ENCODE measurements at regions not wholly inside any gene's neighbourhood (a gene's known extent, or its start where the extent isn't known, plus 50 kb on each side); places are given as distances from the start of the nearest gene placed in this dataset.
"Not testable (repeated sequence)": the region's sequence is repeated elsewhere in the genome, so short reads cannot be mapped to it uniquely, and the experiment has no call there.

DNA sequence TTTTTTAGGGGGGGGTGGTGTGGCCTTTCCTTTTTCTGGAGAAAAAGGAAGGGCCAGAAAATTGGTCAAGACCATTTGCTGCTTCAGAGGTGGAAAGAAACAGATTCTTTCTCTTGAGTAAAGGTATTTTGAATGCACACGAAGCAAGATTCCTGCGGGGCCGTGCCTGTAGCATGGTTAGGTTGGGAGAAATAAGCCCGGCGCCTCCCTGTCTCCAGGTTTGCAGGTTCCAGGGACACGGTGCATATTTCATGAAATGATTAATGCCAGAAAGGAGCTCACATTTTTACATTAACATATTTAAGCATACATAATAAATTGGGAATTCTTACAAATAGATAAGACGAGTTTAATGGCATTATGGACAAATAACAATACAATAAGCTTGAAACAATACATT is 409.5 kb upstream of the IRX1 start:
- no peak for DNase-seq

DNA sequence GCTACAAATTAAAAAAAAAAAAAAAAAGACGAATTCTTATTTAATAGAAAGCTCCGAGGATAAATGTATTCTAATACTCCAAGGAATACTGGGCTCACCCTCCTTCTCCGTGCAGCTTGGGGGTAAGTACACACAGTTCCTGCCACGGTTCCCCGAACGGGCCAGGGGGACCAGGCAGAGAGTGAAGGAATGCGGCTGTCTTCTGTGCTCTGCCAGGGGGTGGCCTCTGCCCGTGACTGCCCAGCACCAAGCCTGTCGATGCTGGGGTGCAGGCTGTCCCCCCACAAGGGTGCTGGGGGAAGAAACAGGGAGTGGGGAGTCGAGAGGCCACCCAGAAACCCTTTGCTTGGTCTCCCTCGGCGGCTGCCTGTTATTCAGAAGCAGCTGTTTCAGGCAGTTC is 410.1 kb upstream of the IRX1 start:
- DNase-seq, result no peak

DNA sequence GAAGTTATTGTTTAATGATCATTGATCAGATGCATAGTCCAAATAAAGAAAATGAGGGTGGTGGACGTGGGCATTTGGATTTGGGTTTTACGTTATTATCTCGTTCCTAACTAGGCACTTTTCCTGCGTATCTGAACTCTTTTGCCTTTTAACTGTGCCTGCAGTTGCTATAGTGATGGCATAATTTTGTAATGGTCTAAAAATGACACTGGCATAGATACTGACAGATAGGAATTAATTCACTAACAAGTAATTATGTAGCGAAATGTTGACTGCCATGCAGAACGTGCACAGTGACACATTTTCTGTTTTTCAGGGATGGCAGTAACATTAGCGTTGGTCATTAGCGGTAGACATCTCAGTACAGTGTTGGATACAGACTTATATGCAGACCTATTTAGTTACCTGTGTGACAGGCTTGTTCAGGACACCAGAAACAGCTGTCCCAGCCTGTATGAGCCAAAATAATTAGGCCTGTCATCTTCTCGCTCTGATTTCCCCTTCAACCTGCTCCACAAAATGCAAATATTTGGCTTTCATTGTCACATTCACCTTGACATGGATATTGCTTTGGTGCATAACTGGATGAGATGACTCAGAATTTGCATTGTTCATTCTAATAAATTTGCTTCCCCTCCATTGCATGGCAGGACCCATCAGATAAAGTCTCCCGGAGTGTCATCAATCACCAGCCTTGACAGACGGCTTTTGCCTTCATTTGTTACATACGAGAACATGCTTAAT is 413.3 kb upstream of the IRX1 start:
- no peak for DNase-seq

DNA sequence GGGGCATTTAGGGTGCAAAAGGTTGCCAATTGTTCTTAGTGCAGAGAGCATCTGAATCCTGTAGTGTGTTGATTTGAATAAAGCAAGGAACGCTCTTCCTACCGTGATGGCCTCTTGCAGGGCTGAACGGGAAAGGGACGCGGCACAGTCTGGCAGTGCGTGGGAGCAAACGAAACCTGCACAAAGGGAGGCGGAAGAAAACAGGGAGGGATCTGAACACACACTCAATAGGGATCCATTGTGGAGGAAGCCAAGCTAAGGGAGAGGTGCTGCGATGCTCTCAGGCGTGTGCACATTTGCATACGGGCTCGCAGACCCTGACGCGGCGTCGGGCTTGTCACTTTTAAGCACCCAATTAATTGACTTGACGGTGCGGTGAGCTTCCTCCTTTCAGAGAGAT is 414.0 kb upstream of the IRX1 start:
- DNase-seq, result no peak

DNA sequence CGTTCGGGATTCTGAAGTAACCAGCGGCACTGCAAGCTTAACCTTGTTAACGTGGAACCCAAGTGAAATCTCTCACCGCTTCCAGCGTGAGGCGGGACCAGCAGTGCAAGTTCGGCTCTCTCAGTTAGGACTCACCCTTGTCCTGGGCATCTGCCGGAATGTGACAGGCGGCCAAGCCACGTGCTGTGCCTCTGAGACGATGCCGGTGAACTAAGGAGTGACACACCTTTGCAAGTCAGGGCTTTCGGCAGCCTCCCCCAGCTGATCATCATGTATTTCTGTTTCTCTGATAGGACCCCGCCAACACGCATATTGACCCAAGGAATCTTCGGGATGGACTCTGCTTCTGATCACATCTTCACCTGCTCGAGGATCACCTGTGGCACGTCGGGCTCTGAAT is 415.0 kb upstream of the IRX1 start:
- DNase-seq, result no peak

DNA sequence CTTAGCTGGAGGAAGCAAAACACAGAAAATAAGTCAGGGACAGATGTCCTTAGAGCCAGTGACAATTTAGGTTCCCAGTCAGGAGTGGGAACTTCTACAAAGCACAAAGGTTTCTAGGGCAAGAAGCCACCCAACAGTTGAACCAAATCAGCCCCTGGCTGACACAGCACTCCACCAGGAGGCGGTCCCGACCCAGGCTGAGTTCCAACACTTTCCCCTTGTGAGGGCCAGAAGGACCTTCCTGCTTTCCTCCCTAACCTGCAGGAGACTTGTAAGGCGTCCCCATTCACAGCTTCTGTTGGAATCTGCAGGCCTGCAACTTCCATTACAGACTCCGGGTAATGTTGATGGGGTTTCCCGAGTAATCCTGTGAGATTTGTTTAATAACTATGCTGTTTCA is 416.4 kb upstream of the IRX1 start:
- DNase-seq, result no peak

DNA sequence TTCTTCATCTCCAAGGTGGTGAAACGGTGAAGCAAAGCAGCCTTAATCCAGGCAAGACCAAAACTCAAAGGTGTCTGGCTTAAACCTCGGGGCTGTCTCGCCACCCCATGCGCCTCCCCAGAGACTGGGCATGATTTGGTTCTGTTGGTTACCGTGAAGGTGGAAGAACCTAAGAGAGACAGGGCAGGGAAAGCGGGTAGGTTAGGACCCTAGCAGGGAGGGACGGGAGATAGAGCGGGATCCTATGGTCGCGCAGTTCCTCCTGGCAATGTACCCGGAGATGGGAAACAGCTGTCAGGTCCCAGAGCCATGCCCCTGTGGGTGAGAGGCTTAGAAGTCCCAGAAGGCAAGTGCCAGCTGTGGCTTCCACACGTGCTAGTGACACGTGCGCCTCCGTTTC is 418.3 kb upstream of the IRX1 start:
- DNase-seq, result no peak

DNA sequence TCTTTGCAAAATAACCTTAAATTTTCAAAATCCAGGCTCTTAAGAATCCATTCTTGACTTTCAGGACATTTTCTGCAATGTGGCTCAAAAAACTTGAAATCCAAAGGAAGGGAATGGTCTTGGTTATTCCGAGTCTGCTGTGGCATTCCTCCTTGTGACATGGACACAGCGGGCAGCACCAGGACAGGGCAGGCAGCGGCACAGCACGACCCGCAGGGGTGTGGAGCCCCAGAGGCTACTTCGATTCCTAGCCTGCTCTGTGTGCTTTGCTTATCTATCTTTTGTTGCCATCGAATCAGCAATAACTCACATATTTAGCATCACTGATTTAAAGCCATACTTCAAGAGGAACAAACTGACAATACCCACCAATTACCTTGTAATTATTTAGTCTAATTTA is 420.2 kb upstream of the IRX1 start:
- DNase-seq, result no peak

DNA sequence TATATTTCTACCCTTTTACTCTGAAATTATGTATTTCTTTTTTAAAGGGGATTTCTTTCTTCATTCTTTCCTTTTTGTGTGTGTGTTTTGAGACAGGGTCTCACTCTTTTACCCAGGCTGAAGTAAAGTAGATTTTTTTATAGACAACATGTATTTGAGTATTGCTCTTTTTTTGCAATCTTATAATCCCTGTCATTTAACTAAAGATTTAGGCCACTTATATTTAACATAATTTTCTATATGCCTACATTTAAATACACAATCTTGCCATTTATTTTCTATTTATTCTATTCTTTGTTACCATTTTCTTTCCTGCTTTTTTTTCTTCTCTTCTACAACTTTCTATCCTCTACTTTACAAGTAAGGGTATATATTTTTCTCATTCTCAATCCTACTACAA is 416.0 kb upstream of the IRX2 start:
- DNase-seq, result no peak

DNA sequence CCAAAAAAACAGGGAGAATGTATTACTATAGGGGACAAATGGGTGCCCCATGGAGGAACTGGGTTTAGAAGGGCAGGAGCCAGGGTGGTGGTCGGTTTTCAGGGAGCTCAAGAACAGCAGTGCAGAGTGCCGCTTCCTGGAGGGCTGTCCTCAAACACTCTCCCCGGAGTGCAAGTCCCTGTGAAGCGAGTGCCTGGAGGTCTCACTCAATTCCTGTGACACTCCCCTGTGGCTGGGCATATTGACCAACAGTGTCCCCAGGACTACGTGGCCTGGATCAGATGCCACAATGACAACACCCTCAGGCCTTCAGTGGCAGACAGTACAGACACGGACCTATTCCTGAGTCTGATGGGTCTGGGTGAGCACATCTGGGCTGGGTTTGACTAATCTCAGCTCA is 412.1 kb upstream of the IRX2 start:
- DNase-seq, result no peak

DNA sequence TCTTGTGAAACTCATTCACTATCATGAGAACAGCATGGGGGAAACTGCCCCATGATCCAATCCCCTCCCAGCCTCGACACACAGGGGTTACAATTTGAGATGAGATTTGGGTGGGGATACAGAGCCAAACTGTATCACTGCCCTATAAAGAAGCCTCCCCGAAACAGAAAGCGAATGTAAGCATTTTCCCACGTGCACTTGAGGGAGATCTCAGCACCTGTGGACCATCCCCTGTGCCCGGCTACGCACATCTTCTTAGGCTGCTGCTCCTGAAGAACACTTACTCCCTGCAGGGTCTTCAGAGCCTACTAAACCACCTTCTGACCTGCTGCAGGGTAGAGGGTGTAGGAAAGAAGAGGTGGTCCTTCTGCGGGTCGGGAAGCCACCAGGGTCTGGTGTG is 410.2 kb upstream of the IRX2 start:
- DNase-seq, result no peak

DNA sequence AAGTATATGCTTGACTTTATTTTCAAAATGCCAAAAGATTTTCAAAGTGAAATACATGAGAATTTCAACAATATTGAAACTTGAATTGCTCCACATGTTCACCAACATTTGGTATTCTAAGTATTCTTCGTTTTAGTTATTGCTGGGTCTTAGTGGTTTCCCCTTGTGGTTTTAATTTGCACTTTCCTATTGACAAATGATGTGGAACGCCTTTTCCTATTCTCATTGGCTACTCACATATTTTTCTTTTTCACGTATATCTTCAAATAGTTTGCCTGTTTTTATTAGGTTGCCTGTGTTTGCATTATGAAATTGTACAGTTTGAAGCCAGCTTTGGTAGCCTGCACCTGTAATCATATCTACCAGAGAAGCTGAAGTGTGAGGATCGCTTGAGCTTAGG is 405.7 kb upstream of the IRX2 start:
- no peak for DNase-seq

DNA sequence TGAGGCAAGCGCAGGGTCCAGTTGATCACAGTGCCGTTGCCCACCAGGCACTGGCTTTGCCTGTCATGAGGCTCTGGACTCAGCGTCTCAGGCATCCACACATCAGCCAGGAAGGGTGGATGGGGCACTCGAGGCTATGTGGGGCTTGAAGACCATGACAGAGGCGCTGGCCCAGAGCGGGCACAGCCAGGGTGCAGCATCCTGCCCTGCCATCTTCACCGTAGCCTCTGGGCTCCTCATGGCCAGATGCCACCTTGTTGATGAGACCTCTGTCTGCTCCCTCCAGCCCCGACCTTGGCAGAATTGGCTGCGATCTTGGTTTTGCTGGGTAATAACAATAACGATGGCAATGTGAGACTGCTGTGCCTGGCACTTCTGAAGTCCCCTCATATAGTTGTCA is 404.2 kb upstream of the IRX2 start:
- no peak for DNase-seq

DNA sequence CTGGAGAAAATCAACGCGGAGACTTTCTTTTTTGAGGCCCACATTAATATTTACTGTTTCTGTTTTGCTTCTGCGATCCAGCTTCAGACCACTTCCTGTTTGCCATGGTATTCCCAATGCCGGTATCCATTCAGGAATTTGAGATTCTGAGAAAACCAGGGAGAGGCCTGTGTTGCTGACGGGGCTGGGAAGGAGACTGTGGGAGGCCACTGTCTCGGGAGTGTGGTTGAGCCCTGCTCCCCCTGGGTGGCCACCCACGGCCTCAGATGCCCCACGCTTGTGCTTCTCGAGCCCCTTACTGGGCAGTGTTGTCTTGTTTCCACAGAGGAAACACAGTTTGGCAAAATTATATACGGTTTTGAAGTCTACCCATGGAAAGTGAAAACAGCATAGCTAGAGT is 403.6 kb upstream of the IRX2 start:
- no peak for DNase-seq

DNA sequence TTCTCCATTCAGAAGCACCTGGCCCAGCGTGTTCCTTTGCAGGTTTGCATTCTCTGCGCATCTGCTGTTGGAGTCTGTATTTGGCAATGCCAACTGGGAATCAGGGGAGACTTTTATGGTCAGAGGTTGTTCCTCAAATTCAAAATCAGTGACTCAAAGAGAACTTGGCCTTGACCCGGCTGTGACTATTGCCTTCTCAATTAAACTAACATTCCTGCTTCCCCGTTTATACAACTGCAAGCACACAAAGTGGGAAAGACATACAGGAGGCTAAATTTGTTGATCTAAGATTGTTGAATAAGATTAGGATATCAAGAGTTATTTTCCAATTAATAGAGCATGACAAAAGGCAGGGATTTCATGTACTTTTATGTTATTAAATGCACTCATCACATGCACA is 402.4 kb upstream of the IRX2 start:
- DNase-seq, result no peak

DNA sequence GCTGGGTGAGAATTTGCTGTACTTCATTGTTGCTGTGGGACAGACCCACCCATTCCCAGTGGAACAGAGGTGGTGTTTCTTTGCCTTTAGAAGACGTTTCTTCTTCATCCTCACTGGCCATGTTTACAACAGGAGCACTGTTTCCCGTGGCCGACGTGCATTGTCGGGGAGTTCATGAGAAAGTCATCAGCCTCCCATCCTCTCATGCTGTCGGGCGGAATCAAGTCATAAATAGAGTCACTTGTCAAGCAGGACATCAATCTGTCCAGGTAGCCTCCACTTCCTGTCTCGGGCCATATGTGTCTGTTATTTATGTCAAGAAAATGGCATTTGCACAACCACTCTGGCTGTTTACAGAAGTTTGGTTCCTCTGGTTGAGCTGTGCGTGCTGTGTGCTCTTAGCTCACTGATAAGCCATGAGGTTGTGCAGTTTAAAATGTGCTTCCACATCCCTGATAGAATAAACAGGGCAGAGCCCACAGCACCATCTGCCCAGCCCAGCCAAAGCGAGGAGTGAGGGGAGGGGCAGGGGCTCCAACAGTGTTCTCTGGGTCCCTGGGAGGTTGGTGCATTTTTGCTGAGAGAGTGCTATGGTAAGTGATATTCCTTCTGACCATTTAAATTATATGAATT is 401.9 kb upstream of the IRX2 start:
- no peak for DNase-seq

DNA sequence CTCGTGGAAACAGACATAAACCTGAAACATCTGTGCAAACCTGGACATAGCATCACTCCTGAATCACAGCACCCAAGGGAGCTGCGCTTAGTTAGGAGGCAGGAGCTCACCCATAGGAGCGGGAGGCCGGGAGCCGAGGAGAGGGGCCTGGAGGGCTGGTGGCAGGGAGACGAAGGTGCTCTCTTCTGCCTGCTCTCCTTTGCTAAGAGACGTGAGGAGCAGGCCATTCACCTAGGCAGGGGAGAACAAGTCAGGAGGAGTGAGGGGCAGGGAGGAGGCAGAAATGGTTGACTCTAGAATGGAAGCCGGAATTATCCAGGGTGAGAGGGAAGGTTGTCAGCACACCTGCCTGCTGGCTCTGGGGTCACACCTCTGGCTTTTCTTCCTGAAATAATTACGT is 398.4 kb upstream of the IRX2 start:
- no peak for DNase-seq

DNA sequence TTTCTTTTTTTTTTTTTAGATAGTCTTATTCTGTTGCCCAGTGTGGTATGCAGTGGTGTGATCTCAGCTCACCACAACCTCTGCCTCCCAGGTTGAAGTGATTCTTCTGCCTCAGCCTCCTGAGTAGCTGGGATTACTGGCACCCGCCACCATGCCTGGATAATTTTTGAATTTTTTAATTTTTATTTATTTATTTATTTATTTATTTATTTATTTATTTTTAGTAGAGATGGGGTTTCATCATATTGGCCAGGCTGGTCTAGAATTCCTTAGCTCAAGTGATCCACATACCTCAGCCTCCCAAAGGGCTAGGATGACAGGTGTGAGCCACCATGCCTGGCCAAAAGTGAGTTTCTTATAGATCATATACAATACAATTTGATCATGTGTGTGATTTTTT is 395.9 kb upstream of the IRX2 start:
- DNase-seq, result not testable (repeated sequence)

DNA sequence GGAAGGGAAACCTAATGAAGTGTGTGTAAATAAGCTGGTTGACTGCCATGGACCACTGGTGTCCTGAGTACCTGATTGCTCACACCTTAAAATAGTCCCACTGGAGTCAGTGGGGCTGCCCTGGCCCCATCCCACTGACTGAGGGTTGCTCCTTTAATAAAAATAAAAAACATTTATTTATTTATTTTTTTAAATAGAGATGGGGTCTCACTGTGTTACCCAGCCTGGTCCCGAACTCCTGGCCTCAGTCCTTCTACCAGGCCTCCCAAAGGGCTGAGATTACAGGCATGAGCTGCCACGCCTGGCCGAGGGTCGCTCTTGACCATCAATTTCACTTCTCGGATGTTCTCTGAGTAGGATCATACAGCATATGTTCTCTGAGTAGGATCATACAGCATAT is 394.2 kb upstream of the IRX2 start:
- no peak for DNase-seq

DNA sequence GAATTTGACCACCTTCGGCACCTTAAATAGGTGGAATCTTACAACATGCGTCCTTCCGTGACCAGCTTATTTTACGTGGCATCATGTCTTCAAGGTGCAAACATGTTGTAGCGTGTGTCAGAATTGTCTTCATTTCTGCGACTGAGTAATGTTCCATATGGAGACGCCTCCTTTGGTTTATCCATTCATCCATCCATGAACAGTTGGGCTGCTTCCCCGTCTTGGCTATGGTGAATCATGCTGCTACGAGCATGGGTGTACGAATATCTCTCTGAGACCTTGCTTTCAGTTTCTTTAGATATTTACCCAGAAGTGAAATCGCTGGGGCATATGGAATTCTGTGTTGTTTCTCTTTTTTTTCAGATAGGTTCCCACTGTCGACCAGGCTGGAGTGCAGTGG is 391.9 kb upstream of the IRX2 start:
- no peak for DNase-seq

DNA sequence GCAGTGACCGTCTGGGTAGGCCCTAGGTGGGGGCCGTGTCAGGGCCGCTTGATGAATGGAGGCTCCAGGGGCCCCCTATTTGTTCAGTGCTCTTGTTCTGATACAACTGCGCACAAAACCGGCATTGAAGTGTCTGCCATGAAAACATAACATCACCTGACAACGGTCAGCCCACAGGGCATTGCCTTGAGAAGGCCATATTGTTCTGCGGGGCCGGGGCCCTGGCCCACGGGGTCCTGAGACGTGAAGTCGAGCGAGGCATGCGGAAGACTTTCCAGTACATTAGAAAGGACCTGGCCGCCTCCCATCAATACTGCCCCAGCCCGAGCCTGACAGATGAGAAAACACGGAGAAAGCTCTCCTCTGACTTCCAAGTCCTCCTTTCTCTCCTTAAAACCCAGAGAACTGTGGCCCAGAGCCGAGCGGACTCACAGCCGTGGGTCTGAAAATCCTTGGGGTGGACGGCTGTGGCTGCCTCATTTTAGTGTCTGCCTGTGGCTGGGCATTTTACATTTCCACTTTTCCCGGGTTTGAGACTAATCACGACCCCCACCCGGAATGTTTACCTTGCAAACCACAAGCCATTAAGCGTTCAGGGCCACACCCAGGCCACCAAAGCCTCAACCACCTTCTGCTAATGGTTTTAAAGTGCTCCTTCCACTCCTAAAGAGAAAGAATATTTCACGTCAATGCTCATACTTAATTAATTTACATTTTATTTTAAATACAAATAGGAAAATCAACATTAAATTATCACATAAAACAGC is 391.0 kb upstream of the IRX2 start:
- no peak for DNase-seq

DNA sequence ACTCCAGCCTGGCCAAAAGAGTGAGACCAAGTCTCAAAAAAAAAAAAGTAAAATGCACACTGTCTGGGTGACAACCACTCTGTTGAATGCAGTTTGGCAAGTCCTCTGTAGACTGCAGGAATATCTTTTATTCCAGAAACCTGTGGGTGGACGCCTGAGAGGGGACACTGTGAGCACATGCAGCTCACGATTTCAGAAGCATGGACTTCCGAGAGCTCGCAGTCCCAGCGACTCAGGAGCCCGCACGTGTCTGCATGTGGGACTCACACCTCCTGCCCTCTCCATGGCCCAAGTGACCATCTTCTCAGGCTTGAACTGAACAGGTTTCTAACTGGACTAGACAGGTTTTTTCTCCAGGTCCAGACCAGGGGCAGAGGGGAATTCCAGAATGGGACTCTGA is 388.6 kb upstream of the IRX2 start:
- DNase-seq, result no peak

DNA sequence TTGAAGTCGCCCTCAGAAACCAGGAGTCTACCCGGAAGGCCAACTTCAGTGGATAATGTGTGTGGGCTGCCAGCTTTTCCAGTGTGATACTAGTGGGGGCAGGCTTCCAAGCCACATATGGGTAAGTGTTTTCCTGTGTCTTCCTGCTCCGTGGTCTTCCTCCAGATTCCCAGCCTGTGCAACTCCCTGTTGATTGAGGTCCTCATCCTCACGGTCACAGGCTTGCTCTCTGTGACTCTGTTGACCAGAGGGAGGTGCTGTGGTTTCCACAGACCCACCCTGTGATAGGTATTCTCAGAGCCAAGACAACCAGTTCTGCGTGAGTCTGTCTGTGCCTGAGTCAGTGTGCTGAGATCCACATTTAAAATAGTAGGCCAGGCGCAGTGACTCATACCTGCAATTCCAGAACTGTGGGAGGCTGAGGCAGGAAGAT is 388.0 kb upstream of the IRX2 start:
- no peak for DNase-seq

DNA sequence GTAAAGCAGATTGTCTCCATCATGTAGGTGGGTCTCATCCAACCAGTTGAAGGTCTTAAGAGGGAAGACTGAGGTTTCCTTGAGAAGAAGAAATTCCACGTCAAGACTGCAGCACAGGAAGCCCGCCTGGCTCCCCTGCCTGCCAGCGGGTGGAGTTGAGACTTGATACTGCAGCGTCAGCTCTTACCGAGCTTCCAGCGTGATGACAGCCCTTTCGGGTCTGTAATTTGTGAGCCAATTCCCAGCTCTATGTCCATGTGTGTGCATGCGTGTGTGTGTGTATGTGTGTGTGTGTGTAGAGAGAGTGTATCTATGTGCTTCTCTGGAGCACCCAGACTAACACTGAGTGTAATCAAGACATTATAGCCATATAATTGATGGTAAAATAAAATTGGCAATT is 379.7 kb upstream of the IRX2 start:
- DNase-seq, result no peak
